CD14-positive monocyte (primary cell): ENCODE measurements at regions not wholly inside any gene's neighbourhood (a gene's known extent, or its start where the extent isn't known, plus 50 kb on each side); places are given as distances from the start of the nearest gene placed in this dataset.

Experiments
- DNase-seq, 3 donors: peaks; one replicate each; pipeline ENCODE4 v3.0.0-alpha.2; 2011 to 2022
- H2AFZ ChIP-seq: 2 replicates; pipeline ENCODE4 v1.6.0; 2012; ENCODE audit warnings: mild to moderate bottlenecking, low read depth, low read length, inconsistent platforms; ENCODE audit not compliant: insufficient read depth, poor library complexity, severe bottlenecking
- H3K27ac ChIP-seq, 2 donors: 1 replicate in 1 of 2; 2 replicates in 1 of 2; pipeline ENCODE4 v1.5.1; 2012 to 2013; ENCODE audit warnings: low read length in 2 of 2, control low read depth in 1 of 2, inconsistent platforms in 1 of 2, low read depth in 1 of 2, mild to moderate bottlenecking in 1 of 2
- H3K27me3 ChIP-seq, 2 donors: one replicate each; pipeline versions ENCODE4 v1.6.0 to v1.6.1; 2011 to 2013; ENCODE audit warnings: low read length in 2 of 2; ENCODE audit not compliant: control insufficient read depth in 2 of 2, insufficient read depth in 2 of 2
- H3K36me3 ChIP-seq, 2 donors: replicated peaks in 1 of 2; 1 replicate in 1 of 2; 2 replicates in 1 of 2; pipeline versions ENCODE4 v1.5.1 to v1.6.1; 2012 to 2013; ENCODE audit warnings: low read length in 2 of 2, control low read depth in 1 of 2, inconsistent platforms in 1 of 2, mild to moderate bottlenecking in 1 of 2; ENCODE audit not compliant: insufficient read depth in 2 of 2, control insufficient read depth in 1 of 2
- H3K4me1 ChIP-seq, 2 donors: 1 replicate in 1 of 2; 2 replicates in 1 of 2; pipeline versions ENCODE4 v1.5.1 to v1.6.1; 2012 to 2013; ENCODE audit warnings: low read length in 2 of 2, control low read depth in 1 of 2, inconsistent platforms in 1 of 2, mild to moderate bottlenecking in 1 of 2, moderate library complexity in 1 of 2; ENCODE audit not compliant: insufficient read depth in 2 of 2, control insufficient read depth in 1 of 2
- H3K4me2 ChIP-seq: replicated peaks from 2 replicates; pipeline ENCODE3; 2012; ENCODE audit warnings: low read length, moderate library complexity, mild to moderate bottlenecking; ENCODE audit not compliant: poor library complexity, severe bottlenecking; ENCODE audit errors: extremely low read depth
- H3K4me3 ChIP-seq, 3 experiments: fragments of 200-600 bp in 1 of 3; sonication (generic) in 1 of 3; replicated peaks in 1 of 3; 1 replicate in 2 of 3; 2 replicates in 1 of 3; pipeline ENCODE4 v1.5.1; 2011 to 2013; ENCODE audit warnings: low read length in 3 of 3, mild to moderate bottlenecking in 3 of 3, control low read depth in 2 of 3, low read depth in 2 of 3, inconsistent platforms in 1 of 3, moderate library complexity in 1 of 3
- H3K79me2 ChIP-seq: 2 replicates; pipeline ENCODE4 v1.6.0; 2012; ENCODE audit warnings: mild to moderate bottlenecking, control low read depth, inconsistent platforms, low read length, moderate library complexity; ENCODE audit not compliant: insufficient read depth
- H3K9ac ChIP-seq: 2 replicates; pipeline ENCODE4 v1.6.0; 2017; ENCODE audit warnings: low read length, mild to moderate bottlenecking; ENCODE audit not compliant: insufficient read depth, poor library complexity, severe bottlenecking
- H3K9me3 ChIP-seq, 2 donors: replicated peaks in 1 of 2; 1 replicate in 1 of 2; 2 replicates in 1 of 2; pipeline versions ENCODE4 v1.5.1 to v1.6.1; 2012 to 2013; ENCODE audit warnings: low read length in 2 of 2, control low read depth in 1 of 2; ENCODE audit not compliant: control insufficient read depth in 1 of 2, insufficient read depth in 1 of 2
- H4K20me1 ChIP-seq: 2 replicates; pipeline ENCODE4 v1.6.0; 2012; ENCODE audit warnings: mild to moderate bottlenecking, low read length, control low read depth, moderate library complexity; ENCODE audit not compliant: insufficient read depth
- H3K27ac Mint-ChIP-seq, 7 donors: one replicate each; pipeline ENCODE4 v1.8.0; 2020; ENCODE audit warnings: mild to moderate bottlenecking in 7 of 7, mixed read lengths in 7 of 7, moderate library complexity in 6 of 7, inconsistent platforms in 2 of 7
- H3K27me3 Mint-ChIP-seq, 3 donors: one replicate each; pipeline ENCODE4 v1.8.0; 2021 to 2022; ENCODE audit warnings: low read depth in 3 of 3, mild to moderate bottlenecking in 3 of 3, mixed read lengths in 3 of 3, moderate library complexity in 3 of 3, inconsistent platforms in 1 of 3
- H3K36me3 Mint-ChIP-seq, 2 donors: one replicate each; pipeline ENCODE4 v1.8.0; 2020; ENCODE audit warnings: mixed read lengths in 2 of 2, inconsistent platforms in 1 of 2, mild to moderate bottlenecking in 1 of 2
- H3K4me1 Mint-ChIP-seq: one replicate; pipeline ENCODE4 v1.8.0; 2020; ENCODE audit warnings: mild to moderate bottlenecking, mixed read lengths
- H3K4me3 Mint-ChIP-seq, 2 donors: one replicate each; pipeline ENCODE4 v1.8.0; 2020; ENCODE audit warnings: mild to moderate bottlenecking in 2 of 2, mixed read lengths in 2 of 2, moderate library complexity in 1 of 2
- H3K9me3 Mint-ChIP-seq, 7 donors: one replicate each; pipeline ENCODE4 v1.8.0; 2020 to 2022; ENCODE audit warnings: mixed read lengths in 7 of 7, mild to moderate bottlenecking in 6 of 7, moderate library complexity in 6 of 7, inconsistent platforms in 2 of 7
- CTCF ChIP-seq: fragments of 200-600 bp; IDR thresholded peaks from one replicate; pipeline ENCODE4 v1.8.0; 2022; ENCODE audit warnings: antibody characterized with exemption, mild to moderate bottlenecking
- WGBS: methylation state at CpG from one replicate; pipeline ENCODE4 v1.1.5; 2013; ENCODE audit warnings: missing lambda C conversion rate; ENCODE audit not compliant: insufficient coverage; 5-methylcytosine and 5-hydroxymethylcytosine counted together
- intact Hi-C, 2 donors: fragments of 100-400 bp; cut with micrococcal nuclease; formaldehyde crosslinking; loops; one replicate each; pipeline versions ENCODE4 v1.15.0 to v1.15.1; 2023

- Histone ChIP-seq H3K4me2 (no peak overlapping the region), H4K20me1 (no peaks in the 10 kb centered on the region), H3K27ac (no peak overlapping the region), H3K9me3 (no peaks in the 10 kb centered on the region), H3K36me3 (no peaks in the 10 kb centered on the region), H3K79me2 (no peaks in the 10 kb centered on the region), H3K4me3 (no peak overlapping the region), H3K27me3 (no peaks in the 10 kb centered on the region), H3K4me1 (no peaks in the 10 kb centered on the region), H2AFZ (no peak overlapping the region), H3K9ac (no peak overlapping the region)
- TF ChIP-seq CTCF = no peak
- H3K27ac Mint-ChIP-seq = no peak overlapping the region
- H3K27me3 Mint-ChIP-seq = peaks cover 0 to 2% (median 0%) of the 10 kb centered on the region in 3 donors
- no peaks in the 10 kb centered on the region for H3K36me3 Mint-ChIP-seq
- H3K4me3 Mint-ChIP-seq = no peak overlapping the region
- WGBS = 85% methylated on average over 2 of the region's 11 CpGs
- H3K9me3 Mint-ChIP-seq = peaks cover 0 to 9% (median 5%) of the 10 kb centered on the region in 7 donors
- intact Hi-C loops = no loop called here
- H3K4me1 Mint-ChIP-seq = no peaks in the 10 kb centered on the region
- no peak for DNase-seq
Observed at GRCh38 chr6:164069350-164069990, 655.0 kb downstream of the QKI start.

DNA sequence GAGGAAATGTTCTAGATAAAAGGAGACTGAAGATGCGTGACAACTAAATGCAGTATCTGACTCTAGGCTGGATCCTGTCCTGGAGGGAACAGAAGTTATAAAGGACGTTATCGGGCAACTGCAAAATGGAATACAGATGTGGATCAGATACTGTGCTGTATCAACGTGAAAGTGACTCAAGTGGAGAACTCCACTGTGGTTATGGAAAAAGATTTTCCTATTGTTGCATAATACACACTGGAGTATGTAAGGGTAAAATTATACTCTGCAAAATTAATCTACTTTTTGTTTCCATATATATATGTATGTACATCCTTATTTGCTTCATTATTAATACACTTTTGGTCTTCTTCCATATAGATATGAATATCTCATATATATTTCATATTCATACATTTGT, 654.0 kb downstream of the QKI start:
- H3K9me3 ChIP-seq = no peaks in the 10 kb centered on the region
- Mint-ChIP-seq H3K27ac (no peak overlapping the region), H3K27me3 (peaks cover 0 to 2% (median 0%) of the 10 kb centered on the region in 3 donors), H3K4me3 (no peak overlapping the region), H3K4me1 (no peaks in the 10 kb centered on the region), H3K36me3 (no peaks in the 10 kb centered on the region), H3K9me3 (peaks cover 0 to 7% (median 5%) of the 10 kb centered on the region in 7 donors)
- H2AFZ ChIP-seq = no peak overlapping the region
- no peaks in the 10 kb centered on the region for H3K79me2 ChIP-seq
- no peaks in the 10 kb centered on the region for H4K20me1 ChIP-seq
- WGBS = 100% methylated on average over 1 of the region's 4 CpGs
- H3K4me1 ChIP-seq = no peaks in the 10 kb centered on the region
- H3K4me2 ChIP-seq = no peak overlapping the region
- no peak overlapping the region for H3K27ac ChIP-seq
- no peak for DNase-seq
- no peak for TF ChIP-seq CTCF
- no peaks in the 10 kb centered on the region for H3K36me3 ChIP-seq
- intact Hi-C loops = no loop called here
- H3K4me3 ChIP-seq = no peak overlapping the region
- H3K9ac ChIP-seq = no peak overlapping the region
- H3K27me3 ChIP-seq = no peaks in the 10 kb centered on the region
